WI38 (cell line): ENCODE measurements at regions not wholly inside any gene's neighbourhood (a gene's known extent, or its start where the extent isn't known, plus 50 kb on each side); places are given as distances from the start of the nearest gene placed in this dataset.

Experiments
- H3K4me3 ChIP-seq: 2 replicates; pipeline ENCODE4 v1.5.1; 2011; ENCODE audit warnings: low read depth, mild to moderate bottlenecking, control low read depth, low read length
- TF ChIP-seq, protein P1 (sequence below): IDR thresholded peaks from 2 replicates; pipeline ENCODE4 v1.5.1; 2012; ENCODE audit warnings: low read depth, mild to moderate bottlenecking, control low read depth, low read length

DNA sequence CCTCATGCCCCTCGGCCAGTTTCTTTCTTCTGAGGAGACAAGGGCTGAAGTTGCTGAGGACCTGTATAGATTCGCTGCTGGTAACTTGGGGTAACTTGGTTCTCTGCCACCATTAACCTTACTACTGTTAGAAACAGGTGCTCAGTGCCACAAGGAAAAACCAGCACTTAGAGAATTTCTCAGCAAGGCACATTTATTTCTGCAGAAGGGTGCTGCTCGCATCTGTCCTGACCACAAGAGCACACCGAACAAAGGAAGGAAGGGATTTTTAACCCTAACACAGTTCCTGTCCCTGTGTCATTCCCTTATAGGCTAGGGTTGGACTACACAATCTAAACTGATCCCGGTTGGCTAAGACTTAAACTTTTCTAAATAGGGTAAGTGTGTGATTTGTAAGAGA is 154.1 kb downstream of the SOCS6 start:
- TF ChIP-seq, protein P1, sequence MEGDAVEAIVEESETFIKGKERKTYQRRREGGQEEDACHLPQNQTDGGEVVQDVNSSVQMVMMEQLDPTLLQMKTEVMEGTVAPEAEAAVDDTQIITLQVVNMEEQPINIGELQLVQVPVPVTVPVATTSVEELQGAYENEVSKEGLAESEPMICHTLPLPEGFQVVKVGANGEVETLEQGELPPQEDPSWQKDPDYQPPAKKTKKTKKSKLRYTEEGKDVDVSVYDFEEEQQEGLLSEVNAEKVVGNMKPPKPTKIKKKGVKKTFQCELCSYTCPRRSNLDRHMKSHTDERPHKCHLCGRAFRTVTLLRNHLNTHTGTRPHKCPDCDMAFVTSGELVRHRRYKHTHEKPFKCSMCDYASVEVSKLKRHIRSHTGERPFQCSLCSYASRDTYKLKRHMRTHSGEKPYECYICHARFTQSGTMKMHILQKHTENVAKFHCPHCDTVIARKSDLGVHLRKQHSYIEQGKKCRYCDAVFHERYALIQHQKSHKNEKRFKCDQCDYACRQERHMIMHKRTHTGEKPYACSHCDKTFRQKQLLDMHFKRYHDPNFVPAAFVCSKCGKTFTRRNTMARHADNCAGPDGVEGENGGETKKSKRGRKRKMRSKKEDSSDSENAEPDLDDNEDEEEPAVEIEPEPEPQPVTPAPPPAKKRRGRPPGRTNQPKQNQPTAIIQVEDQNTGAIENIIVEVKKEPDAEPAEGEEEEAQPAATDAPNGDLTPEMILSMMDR = no peak
- no peak overlapping the region for H3K4me3 ChIP-seq

DNA sequence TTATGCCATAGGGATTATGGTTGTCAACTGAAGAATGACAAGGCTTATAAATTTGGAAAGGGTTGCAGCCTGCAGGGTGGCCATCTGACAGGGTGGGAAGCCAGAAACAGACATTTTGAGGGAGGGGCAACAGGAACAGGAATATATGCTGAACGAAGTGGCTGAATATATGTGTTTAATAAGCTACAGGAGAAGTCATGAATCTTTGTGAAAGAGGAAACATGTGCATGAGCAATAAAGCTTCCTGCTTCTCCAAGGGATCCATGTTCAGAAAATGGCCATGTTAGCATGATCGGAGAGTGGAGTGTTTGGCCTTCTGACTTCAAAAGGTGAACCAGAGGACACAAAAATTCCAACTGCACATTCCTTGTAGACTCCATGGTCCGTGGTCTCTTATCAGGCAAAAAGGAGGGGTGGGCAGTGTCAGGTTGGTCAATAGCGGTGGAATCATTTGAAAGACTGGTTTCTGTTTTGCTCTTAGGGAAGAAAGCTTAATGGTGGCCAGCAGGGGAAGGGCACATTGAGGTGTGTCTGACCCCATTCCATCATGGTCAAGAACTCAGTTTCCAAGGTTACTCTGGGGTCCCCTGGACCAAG is 144.1 kb downstream of the SOCS6 start:
- no peak overlapping the region for H3K4me3 ChIP-seq
- TF ChIP-seq, protein P1 = no peak

DNA sequence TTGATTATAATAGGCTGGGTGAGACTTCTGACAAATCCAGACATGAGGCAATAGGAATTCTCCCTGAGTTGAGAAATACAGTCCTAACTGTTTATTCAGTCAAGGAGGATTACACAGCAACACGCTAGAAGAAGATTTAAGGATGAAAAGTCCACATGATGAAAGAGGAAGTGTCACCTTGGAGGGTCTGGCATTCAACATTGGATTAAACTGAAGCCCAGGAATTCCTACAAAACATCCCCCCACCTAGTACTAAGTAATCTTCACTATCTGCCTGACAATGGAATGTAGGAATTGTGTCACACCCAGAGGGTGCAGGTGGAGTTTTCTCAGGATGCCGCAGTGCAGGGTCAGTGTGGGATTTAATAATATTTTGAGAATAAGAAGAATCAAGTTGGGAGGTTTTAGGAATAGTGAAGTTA is 142.4 kb downstream of the SOCS6 start:
- H3K4me3 ChIP-seq = no peak overlapping the region
- TF ChIP-seq, protein P1 = no peak

DNA sequence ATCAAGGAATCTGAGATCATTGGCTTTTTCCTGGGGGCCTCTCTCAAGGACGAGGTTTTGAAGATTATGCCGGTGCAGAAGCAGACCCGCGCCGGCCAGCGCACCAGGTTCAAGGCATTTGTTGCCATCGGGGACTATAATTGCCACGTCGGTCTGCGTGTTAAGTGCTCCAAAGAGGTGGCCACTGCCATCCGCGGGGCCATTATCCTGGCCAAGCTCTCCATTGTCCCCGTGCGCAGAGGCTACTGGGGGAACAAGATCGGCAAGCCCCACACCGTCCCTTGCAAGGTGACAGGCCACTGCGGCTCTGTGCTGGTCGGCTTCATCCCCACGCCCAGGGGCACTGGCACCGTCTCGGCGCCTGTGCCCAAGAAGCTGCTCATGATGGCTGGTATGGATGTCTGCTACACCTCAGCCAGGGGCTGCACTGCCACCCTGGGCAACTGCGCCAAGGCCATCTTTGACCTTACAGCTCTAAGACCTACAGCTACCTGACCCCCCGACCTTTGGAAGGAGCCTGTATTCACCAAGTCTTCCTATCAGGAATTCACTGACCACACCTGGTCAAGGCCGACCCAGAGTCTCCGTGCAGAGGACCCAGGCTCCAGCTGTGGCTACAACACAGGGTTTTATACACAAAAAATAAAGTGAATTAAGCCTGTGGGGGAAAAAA is 141.8 kb downstream of the SOCS6 start:
- H3K4me3 ChIP-seq = no peak overlapping the region
- TF ChIP-seq, protein P1 = no peak

DNA sequence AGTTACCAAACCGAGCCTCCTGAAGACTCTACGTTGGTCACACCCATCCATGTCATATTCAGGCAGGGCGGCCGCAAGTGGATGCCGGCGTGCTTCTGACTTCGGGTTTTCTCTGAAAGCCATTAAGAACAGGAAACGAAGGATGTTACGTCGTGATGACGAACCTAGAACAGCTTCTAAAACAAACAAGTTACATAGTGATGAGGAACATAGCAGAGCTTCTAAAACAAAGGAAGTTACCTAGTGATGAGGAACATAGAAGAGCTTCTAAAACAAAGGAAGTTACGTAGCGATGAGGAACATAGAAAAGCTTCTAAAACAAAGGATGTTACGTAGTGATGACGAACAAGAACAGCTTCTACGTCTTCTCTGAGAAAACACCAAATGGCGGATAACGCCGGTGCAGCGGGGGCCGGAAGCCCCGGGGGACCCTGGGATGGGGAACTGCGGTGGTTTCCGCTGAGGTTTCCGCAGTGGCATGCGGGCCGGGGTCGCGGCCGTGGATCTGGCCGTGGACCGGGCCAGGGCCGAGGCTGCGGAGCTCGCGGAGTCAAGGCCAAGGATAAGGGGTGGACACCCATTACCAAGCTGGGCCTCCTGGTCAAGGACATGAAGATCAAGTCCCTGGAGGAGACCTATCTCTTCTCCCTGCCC is 141.1 kb downstream of the SOCS6 start:
- no peak overlapping the region for H3K4me3 ChIP-seq
- TF ChIP-seq, protein P1 = no peak

DNA sequence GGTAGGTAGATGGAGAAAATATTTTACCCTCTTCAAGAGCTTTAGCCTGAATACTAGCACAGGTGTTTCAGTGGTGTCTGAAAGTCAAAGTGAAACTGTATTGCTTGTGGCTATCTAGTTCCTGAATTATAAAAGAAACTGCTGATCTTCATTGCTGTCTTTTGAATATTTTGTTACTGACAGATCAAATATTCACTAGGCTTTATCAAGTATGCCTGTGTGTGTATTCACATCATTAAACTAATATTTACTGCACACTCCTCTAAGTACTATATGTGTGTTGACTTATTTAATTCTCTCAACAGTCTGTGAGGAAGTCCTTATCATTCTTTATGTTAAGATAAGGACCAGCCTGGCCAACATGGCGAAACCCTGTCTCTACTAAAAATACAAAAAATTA is 139.6 kb downstream of the SOCS6 start:
- TF ChIP-seq, protein P1 = no peak
- no peak overlapping the region for H3K4me3 ChIP-seq

DNA sequence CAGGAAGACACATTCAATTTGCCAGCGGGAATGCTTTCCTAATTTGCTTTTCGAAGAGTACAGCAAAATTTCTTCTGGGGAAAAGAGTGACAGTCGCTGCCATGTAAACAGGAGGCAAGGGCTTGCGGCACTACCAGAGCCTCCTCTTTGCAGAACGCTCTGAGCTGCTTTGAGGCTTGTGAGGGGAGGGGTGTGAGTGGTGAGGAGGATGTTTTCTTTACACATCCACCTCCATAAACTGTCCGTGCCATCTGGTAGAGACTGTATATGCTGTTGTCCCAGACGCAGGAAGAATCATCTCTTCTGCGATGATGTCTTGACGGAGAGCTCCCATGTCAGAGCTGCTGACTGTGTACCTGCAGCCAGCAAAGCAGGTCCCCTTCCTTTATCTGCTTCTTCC is 138.0 kb downstream of the SOCS6 start:
- TF ChIP-seq, protein P1 = no peak
- no peak overlapping the region for H3K4me3 ChIP-seq
